Loucy (cell line): ENCODE measurements at regions not wholly inside any gene's neighbourhood (a gene's known extent, or its start where the extent isn't known, plus 50 kb on each side); places are given as distances from the start of the nearest gene placed in this dataset.

Source experiments
- H2AFZ ChIP-seq: fragments of 200-600 bp; sonication (generic); 2 replicates; pipeline ENCODE4 v1.6.0; 2016; ENCODE audit warnings: antibody characterized with exemption, mild to moderate bottlenecking, low read length, moderate library complexity
- H3F3A ChIP-seq: fragments of 200-600 bp; 2 replicates; pipeline ENCODE4 v1.6.0; 2016; ENCODE audit warnings: antibody characterized with exemption, low read depth, mild to moderate bottlenecking
- H3K27me3 ChIP-seq: fragments of 200-600 bp; sonication (generic); 2 replicates; pipeline ENCODE4 v1.6.1; 2014; ENCODE audit warnings: low read length, mild to moderate bottlenecking; ENCODE audit not compliant: insufficient read depth, poor library complexity, severe bottlenecking
- H3K36me3 ChIP-seq: fragments of 200-600 bp; sonication (generic); 2 replicates; pipeline ENCODE4 v1.6.1; 2016; ENCODE audit warnings: low read length; ENCODE audit not compliant: insufficient read depth
- H3K4me1 ChIP-seq: fragments of 200-600 bp; sonication (generic); 2 replicates; pipeline ENCODE4 v1.5.1; 2014; ENCODE audit warnings: low read length, mild to moderate bottlenecking; ENCODE audit not compliant: insufficient read depth, poor library complexity, severe bottlenecking
- H3K4me2 ChIP-seq: fragments of 200-600 bp; sonication (generic); 2 replicates; pipeline ENCODE4 v1.6.0; 2014; ENCODE audit warnings: antibody characterized with exemption, low read length, low read depth, mild to moderate bottlenecking; ENCODE audit not compliant: poor library complexity, severe bottlenecking
- H3K4me3 ChIP-seq: fragments of 200-600 bp; sonication (generic); 2 replicates; pipeline ENCODE4 v1.5.1; 2014; ENCODE audit warnings: low read length, mild to moderate bottlenecking, mixed read lengths; ENCODE audit not compliant: poor library complexity, severe bottlenecking
- H3K79me2 ChIP-seq: fragments of 200-600 bp; sonication (generic); 2 replicates; pipeline ENCODE4 v1.6.1; 2014; ENCODE audit warnings: low read length; ENCODE audit not compliant: insufficient read depth
- H3K9ac ChIP-seq: fragments of 200-600 bp; sonication (generic); 2 replicates; pipeline ENCODE4 v1.6.0; 2014; ENCODE audit warnings: mild to moderate bottlenecking, low read depth, low read length, moderate library complexity; ENCODE audit not compliant: poor library complexity, severe bottlenecking
- H3K9me2 ChIP-seq: fragments of 200-600 bp; sonication (generic); replicated peaks from 2 replicates; pipeline ENCODE4 v1.6.1; 2016; ENCODE audit warnings: low read depth, low read length, mixed read lengths
- H3K9me3 ChIP-seq: fragments of 200-600 bp; sonication (generic); 2 replicates; pipeline ENCODE4 v1.6.1; 2014; ENCODE audit warnings: mild to moderate bottlenecking, antibody characterized with exemption, low read length, low read depth; ENCODE audit not compliant: insufficient read depth
- H4K20me1 ChIP-seq: fragments of 200-600 bp; sonication (generic); 2 replicates; pipeline ENCODE4 v1.6.0; 2014; ENCODE audit warnings: antibody characterized with exemption, low read length, mild to moderate bottlenecking; ENCODE audit not compliant: insufficient read depth, poor library complexity, severe bottlenecking
- CTCF ChIP-seq: fragments of 200-600 bp; sonication (generic); conservative IDR thresholded peaks from 2 replicates; pipeline ENCODE4 v1.5.1; 2014; ENCODE audit warnings: mild to moderate bottlenecking, antibody characterized with exemption, low read length
- EZH2phosphoT487 ChIP-seq: fragments of 200-600 bp; IDR thresholded peaks from 2 replicates; pipeline ENCODE4 v1.6.1; 2018; ENCODE audit warnings: antibody characterized with exemption, mild to moderate bottlenecking, moderate library complexity, borderline replicate concordance

DNA sequence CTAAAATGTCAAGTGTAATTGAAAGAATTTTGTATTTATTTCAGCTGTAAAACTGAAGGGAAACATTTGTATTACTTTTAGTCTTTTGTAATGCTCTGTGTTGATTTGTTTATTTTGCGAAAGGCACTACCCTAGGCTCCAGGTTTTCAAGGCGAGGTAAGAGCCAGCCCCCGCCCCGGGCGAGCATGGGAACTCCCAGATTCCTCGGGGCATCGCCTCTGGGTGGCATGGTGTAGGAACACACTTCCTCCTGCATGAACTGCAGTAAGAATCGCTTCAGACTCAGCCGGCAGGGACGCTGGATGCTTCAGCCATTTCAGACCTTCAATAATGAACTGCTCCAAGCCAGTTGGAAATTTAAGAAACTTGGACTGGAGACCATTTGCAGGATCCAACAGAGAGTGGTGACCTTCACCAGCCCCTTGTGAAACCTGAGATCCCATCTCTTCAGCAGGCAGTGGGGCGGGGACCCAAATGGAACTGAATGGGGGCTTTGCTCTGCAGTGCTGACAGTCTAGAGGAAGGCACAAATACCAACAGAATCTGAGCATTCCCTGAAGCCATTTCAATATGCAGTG, 544.3 kb upstream of the MGMT start:
- no peak for TF ChIP-seq EZH2phosphoT487
- no peak for TF ChIP-seq CTCF
- no peaks in the 10 kb centered on the region for H4K20me1 ChIP-seq
- H3K27me3 ChIP-seq: no peaks in the 10 kb centered on the region
- no peaks in the 10 kb centered on the region for H3K79me2 ChIP-seq
- no peaks in the 10 kb centered on the region for H3K36me3 ChIP-seq
- H3K9ac ChIP-seq: no peak overlapping the region
- H3K4me2 ChIP-seq: no peak overlapping the region
- peaks cover 15% of the 10 kb centered on the region for H3K4me1 ChIP-seq
- H3K9me3 ChIP-seq: no peaks in the 10 kb centered on the region
- H3K4me3 ChIP-seq: no peak overlapping the region
- H3K9me2 ChIP-seq: no peaks in the 10 kb centered on the region
- H2AFZ ChIP-seq: no peak overlapping the region
- H3F3A ChIP-seq: no peaks in the 10 kb centered on the region

- Histone ChIP-seq H3K4me1 (peaks cover 15% of the 10 kb centered on the region), H4K20me1 (no peaks in the 10 kb centered on the region), H3K9me2 (no peaks in the 10 kb centered on the region), H3K4me3 (no peak overlapping the region), H3K9me3 (no peaks in the 10 kb centered on the region), H3K36me3 (no peaks in the 10 kb centered on the region), H3K9ac (no peak overlapping the region), H2AFZ (no peak overlapping the region), H3K79me2 (no peaks in the 10 kb centered on the region), H3K27me3 (no peaks in the 10 kb centered on the region), H3F3A (no peaks in the 10 kb centered on the region), H3K4me2 (no peak overlapping the region)
- no peak for TF ChIP-seq CTCF
- TF ChIP-seq EZH2phosphoT487: no peak
Measured at GRCh38 chr10:128924918-128925317, 542.1 kb upstream of the MGMT start.

GRCh38 chr10:128926711-128927110, 540.3 kb upstream of the MGMT start:
- Histone ChIP-seq H3K27me3 (no peaks in the 10 kb centered on the region), H3K79me2 (no peaks in the 10 kb centered on the region), H4K20me1 (no peaks in the 10 kb centered on the region), H3K9me2 (no peaks in the 10 kb centered on the region), H3K4me2 (no peak overlapping the region), H3K9ac (no peak overlapping the region), H3K4me3 (no peak overlapping the region), H3K36me3 (no peaks in the 10 kb centered on the region), H3K4me1 (peaks cover 6% of the 10 kb centered on the region), H3K9me3 (no peaks in the 10 kb centered on the region), H3F3A (no peaks in the 10 kb centered on the region), H2AFZ (no peak overlapping the region)
- no peak for TF ChIP-seq EZH2phosphoT487

DNA sequence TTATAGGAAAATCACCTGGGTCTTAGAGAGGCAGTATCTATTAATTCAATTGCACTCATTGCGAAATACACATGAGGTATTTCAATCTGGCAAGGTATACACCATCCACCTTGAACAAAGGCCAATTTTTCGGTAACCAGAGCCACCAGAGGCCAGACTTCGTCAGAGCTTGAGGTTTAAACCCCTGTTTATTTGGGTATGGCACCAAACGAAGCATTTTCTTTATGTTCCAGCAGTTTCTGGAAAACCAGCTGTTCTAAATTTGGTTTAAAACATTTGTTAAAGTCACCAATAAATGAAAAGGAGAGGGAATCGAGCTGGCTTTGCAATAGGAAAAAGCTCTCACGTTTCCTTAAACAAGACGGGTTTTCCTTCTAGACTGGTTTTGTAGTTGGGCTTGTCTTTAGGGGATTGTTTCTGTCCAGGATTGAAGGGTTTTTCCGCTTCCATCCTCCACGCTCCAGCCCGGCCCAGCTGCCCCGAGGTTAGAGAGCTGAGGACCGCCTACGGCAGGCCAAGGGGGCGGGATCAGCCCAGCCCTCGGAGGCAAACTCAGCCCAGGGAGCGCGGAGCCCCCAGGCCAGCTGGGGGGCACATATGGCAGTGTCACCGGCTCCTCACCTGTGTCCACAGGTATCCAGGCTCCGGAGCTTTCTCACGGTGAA, 539.4 kb upstream of the MGMT start:
- H3K4me1 ChIP-seq: no peaks in the 10 kb centered on the region
- no peaks in the 10 kb centered on the region for H3K9me3 ChIP-seq
- no peaks in the 10 kb centered on the region for H3K36me3 ChIP-seq
- H3K27me3 ChIP-seq: no peaks in the 10 kb centered on the region
- H4K20me1 ChIP-seq: no peaks in the 10 kb centered on the region
- no peak overlapping the region for H3K4me2 ChIP-seq
- no peaks in the 10 kb centered on the region for H3K79me2 ChIP-seq
- H3F3A ChIP-seq: no peaks in the 10 kb centered on the region
- H3K9me2 ChIP-seq: no peaks in the 10 kb centered on the region
- H3K9ac ChIP-seq: no peak overlapping the region
- H3K4me3 ChIP-seq: no peak overlapping the region
- no peak overlapping the region for H2AFZ ChIP-seq
- TF ChIP-seq CTCF: no peak
